ENCODE measurements at regions not wholly inside any gene's neighbourhood (a gene's known extent, or its start where the extent isn't known, plus 50 kb on each side); places are given as distances from the start of the nearest gene placed in this dataset.

- no peaks in the 10 kb centered on the region for H3K27me3 Mint-ChIP-seq (ENCODE audit: insufficient read depth, unreplicated experiment)
- H3K4me3 Mint-ChIP-seq (ENCODE audit: unreplicated experiment) = no peak overlapping the region
- H3K36me3 Mint-ChIP-seq (ENCODE audit: insufficient read depth, unreplicated experiment) = no peaks in the 10 kb centered on the region
- no peak for TF ChIP-seq CTCF (IDR thresholded peaks at IDR 0.05; ENCODE audit: unreplicated experiment)
- ChIA-PET CTCF (interaction anchor here (0.5 to 0.8 kb wide), 3 partner anchors 9 to 1288 kb away, joined by 3 to 4 read pairs (median 3); no protein-coding TSS in a partner anchor), POLR2A (no interaction called here)
- DNase-seq (ENCODE audit: unreplicated experiment) = no peak
- no TSS peak for BruUV-seq (replicated peaks)
- H3K9me3 Mint-ChIP-seq (ENCODE audit: unreplicated experiment) = no peaks in the 10 kb centered on the region
- intact Hi-C loops (cut with micrococcal nuclease) = no loop called here
- no peaks in the 10 kb centered on the region for H3K4me1 Mint-ChIP-seq (ENCODE audit: insufficient read depth, unreplicated experiment)
- H3K27ac Mint-ChIP-seq (ENCODE audit: low read depth, unreplicated experiment) = no peak overlapping the region
Observed at GRCh38 chr2:106976548-106976947, 90.6 kb upstream of the ST6GAL2 start.

- Mint-ChIP-seq H3K27me3 (ENCODE audit: insufficient read depth, unreplicated experiment) (no peaks in the 10 kb centered on the region), H3K9me3 (ENCODE audit: unreplicated experiment) (no peaks in the 10 kb centered on the region), H3K27ac (ENCODE audit: low read depth, unreplicated experiment) (no peak overlapping the region), H3K36me3 (ENCODE audit: insufficient read depth, unreplicated experiment) (no peaks in the 10 kb centered on the region), H3K4me3 (ENCODE audit: unreplicated experiment) (no peak overlapping the region), H3K4me1 (ENCODE audit: insufficient read depth, unreplicated experiment) (peaks cover 7% of the 10 kb centered on the region)
- DNase-seq (ENCODE audit: unreplicated experiment) = no peak
- no peak for TF ChIP-seq CTCF (IDR thresholded peaks at IDR 0.05; ENCODE audit: unreplicated experiment)
- no TSS peak for BruUV-seq (replicated peaks)
- intact Hi-C loops (cut with micrococcal nuclease) = no loop called here
- CTCF ChIA-PET = interaction anchor here (0.7 kb wide), 1 partner anchor 114 kb away, joined by 4 read pairs; no protein-coding TSS in a partner anchor
- POLR2A ChIA-PET = interaction anchor here (0.6 to 0.7 kb wide), 2 partner anchors 160 to 200 kb away, joined by 3 read pairs; no protein-coding TSS in a partner anchor
Observed at GRCh38 chr2:106977717-106978116, 91.8 kb upstream of the ST6GAL2 start.

- no TSS peak for BruUV-seq (replicated peaks)
- no peaks in the 10 kb centered on the region for H3K27me3 Mint-ChIP-seq (ENCODE audit: insufficient read depth, unreplicated experiment)
- TF ChIP-seq CTCF (IDR thresholded peaks at IDR 0.05; ENCODE audit: unreplicated experiment) = no peak
- peaks cover 10% of the 10 kb centered on the region for H3K4me1 Mint-ChIP-seq (ENCODE audit: insufficient read depth, unreplicated experiment)
- ChIA-PET POLR2A (no interaction called here), CTCF (no interaction called here)
- no peak for DNase-seq (ENCODE audit: unreplicated experiment)
- H3K4me3 Mint-ChIP-seq (ENCODE audit: unreplicated experiment) = no peak overlapping the region
- H3K9me3 Mint-ChIP-seq (ENCODE audit: unreplicated experiment) = peaks cover 1% of the 10 kb centered on the region
- intact Hi-C loops (cut with micrococcal nuclease) = no loop called here
- H3K27ac Mint-ChIP-seq (ENCODE audit: low read depth, unreplicated experiment) = no peak overlapping the region
- H3K36me3 Mint-ChIP-seq (ENCODE audit: insufficient read depth, unreplicated experiment) = no peaks in the 10 kb centered on the region
Observed at GRCh38 chr2:106978647-106979046, 92.7 kb upstream of the ST6GAL2 start.

- H3K9me3 Mint-ChIP-seq (ENCODE audit: unreplicated experiment) = peaks cover 14% of the 10 kb centered on the region
- ChIA-PET POLR2A (no interaction called here), CTCF (interaction anchor here (0.6 to 1.3 kb wide), 2 partner anchors 10 to 119 kb away, joined by 3 read pairs; no protein-coding TSS in a partner anchor)
- BruUV-seq (replicated peaks) = no TSS peak
- intact Hi-C loops (cut with micrococcal nuclease) = no loop called here
- no peak overlapping the region for H3K4me3 Mint-ChIP-seq (ENCODE audit: unreplicated experiment)
- no peak overlapping the region for H3K27ac Mint-ChIP-seq (ENCODE audit: low read depth, unreplicated experiment)
- TF ChIP-seq CTCF (IDR thresholded peaks at IDR 0.05; ENCODE audit: unreplicated experiment) = no peak
- no peaks in the 10 kb centered on the region for H3K36me3 Mint-ChIP-seq (ENCODE audit: insufficient read depth, unreplicated experiment)
- DNase-seq (ENCODE audit: unreplicated experiment) = no peak
- peaks cover 10% of the 10 kb centered on the region for H3K4me1 Mint-ChIP-seq (ENCODE audit: insufficient read depth, unreplicated experiment)
- no peaks in the 10 kb centered on the region for H3K27me3 Mint-ChIP-seq (ENCODE audit: insufficient read depth, unreplicated experiment)
Observed at GRCh38 chr2:106981491-106981890, 95.5 kb upstream of the ST6GAL2 start.

Data from MCF 10A (cell line).